GM12892 (cell line): ENCODE measurements at regions not wholly inside any gene's neighbourhood (a gene's known extent, or its start where the extent isn't known, plus 50 kb on each side); places are given as distances from the start of the nearest gene placed in this dataset.
"Not testable (repeated sequence)": the region's sequence is repeated elsewhere in the genome, so short reads cannot be mapped to it uniquely, and the experiment has no call there.

Experiments
- DNase-seq: peaks from one replicate; pipeline ENCODE4 v3.0.0; 2011; ENCODE audit not compliant: insufficient read length
- FAIRE-seq: peaks from 2 replicates; lab custom pipeline; 2011; peaks lifted over from hg19 to GRCh38; lab: Jason Lieb, UNC
- POLR2A ChIP-seq: IDR thresholded peaks from 2 replicates; pipeline ENCODE4 v1.6.1; 2011; ENCODE audit warnings: low read depth, low read length, control low read depth
- POLR2AphosphoS5 ChIP-seq: IDR thresholded peaks from 2 replicates; pipeline ENCODE4 v1.6.1; 2011; ENCODE audit warnings: low read depth, low read length, control low read depth
- TAF1 ChIP-seq: IDR thresholded peaks from 2 replicates; pipeline ENCODE4 v1.6.1; 2011; ENCODE audit warnings: low read depth, mild to moderate bottlenecking, control low read depth, low read length, borderline replicate concordance

GRCh38 chr12:126443977-126444376 is 1378.7 kb downstream of the AACS start:
- no peak for FAIRE-seq
- TF ChIP-seq POLR2A (no peak), POLR2AphosphoS5 (no peak), TAF1 (no peak)

DNA sequence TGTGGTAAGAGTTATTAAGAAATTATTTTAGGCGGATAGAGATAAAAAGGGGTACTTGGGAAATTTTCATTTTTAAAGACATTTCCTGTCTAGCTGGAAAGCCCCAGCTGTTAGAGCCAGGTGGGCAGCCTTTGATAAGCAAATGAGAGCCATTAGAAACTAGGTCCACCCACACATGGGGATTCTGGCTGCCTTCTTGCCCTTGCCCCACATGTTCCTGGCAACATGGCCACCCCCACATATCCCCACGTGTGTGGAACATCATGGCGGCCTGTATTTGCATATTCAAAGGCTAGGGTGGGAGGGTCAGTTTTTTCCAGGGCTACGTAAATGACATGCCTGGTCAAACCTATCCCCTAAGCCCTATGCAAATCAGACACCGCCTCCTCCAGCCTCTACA is 1382.1 kb downstream of the AACS start:
- no peak for FAIRE-seq
- DNase-seq: no peak
- TF ChIP-seq POLR2AphosphoS5: no peak
- TF ChIP-seq TAF1: no peak
- no peak for TF ChIP-seq POLR2A

More at GRCh38 chr12:126443977-126444376, 1378.7 kb downstream of the AACS start:
- no peak for DNase-seq

GRCh38 chr12:126451809-126452208 is 1386.6 kb downstream of the AACS start:
- DNase-seq (no peak), FAIRE-seq (no peak)
- no peak for TF ChIP-seq TAF1
- no peak for TF ChIP-seq POLR2A
- TF ChIP-seq POLR2AphosphoS5: no peak

DNA sequence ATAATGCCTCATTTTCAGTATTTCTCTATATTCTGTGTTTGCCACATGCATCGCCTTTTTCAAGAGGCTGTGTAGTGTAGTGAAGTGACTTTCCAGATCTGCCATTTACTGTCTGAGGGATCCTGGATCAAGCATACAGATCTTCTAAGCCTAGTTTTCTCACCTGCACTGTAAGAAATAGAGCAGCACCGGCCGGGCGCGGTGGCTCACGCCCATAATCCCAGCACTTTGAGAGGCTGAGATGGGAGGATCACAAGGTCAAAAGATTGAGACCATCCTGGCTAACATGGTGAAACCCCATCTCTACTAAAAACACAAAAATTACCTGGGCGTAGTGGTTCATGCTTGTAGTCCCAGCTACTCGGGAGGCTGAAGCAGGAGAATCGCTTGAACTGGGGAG is 1387.5 kb downstream of the AACS start:
- not testable (repeated sequence) for FAIRE-seq, DNase-seq

- no peak for FAIRE-seq
- TF ChIP-seq TAF1 (no peak), POLR2A (no peak), POLR2AphosphoS5 (no peak)
- no peak for DNase-seq
Observed at GRCh38 chr12:126454581-126454980, 1389.3 kb downstream of the AACS start.

DNA sequence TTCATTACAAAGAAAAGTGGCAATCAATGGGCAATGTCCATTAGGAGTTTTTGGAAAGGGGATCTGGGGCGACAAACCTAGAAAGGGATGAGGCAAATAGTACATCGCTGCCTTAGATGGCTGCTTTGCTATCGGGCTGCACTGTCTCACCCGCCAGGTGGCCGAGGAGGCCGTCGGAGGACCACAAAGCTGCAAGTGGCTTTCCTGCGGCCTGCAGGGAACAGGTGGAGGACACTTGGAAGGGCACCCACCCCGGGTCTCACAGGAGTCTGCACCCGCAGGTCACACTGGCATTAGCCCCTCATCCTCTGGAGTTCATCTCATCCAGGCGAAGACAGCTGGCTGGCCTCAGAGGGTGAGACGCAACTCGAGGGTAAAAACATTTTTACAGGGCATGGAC is 1392.5 kb downstream of the AACS start:
- FAIRE-seq (no peak), DNase-seq (no peak)
- TF ChIP-seq POLR2A (no peak), POLR2AphosphoS5 (no peak), TAF1 (no peak)

- DNase-seq (no peak), FAIRE-seq (no peak)
- TF ChIP-seq POLR2A (no peak), TAF1 (no peak), POLR2AphosphoS5 (no peak)
Observed at GRCh38 chr12:126464153-126464552, 1398.9 kb downstream of the AACS start.

- no peak for DNase-seq
- TF ChIP-seq TAF1: no peak
- no peak for TF ChIP-seq POLR2AphosphoS5
- TF ChIP-seq POLR2A: no peak
- FAIRE-seq: no peak
Observed at GRCh38 chr12:126469211-126469610, 1404.0 kb downstream of the AACS start.

DNA sequence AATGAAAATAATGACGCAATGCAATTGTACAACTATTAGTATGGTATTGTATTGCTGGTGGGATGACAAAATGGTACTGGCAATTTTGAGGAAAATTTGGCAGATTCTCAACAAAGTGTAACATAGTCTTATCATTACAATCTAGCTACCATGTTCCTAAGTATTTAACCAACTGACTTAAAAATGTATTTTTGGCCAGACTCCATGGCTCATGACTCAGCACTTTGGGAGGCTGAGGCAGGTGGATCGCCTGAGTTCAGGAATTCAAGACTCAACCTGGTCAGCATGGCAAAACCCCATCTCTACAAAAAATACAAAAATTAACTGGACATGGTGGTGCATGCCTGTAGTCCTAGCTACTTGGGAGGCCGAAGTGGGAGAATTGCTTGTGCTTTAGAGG is 1409.5 kb downstream of the AACS start:
- no peak for DNase-seq
- no peak for FAIRE-seq
- TF ChIP-seq TAF1 (no peak), POLR2AphosphoS5 (no peak), POLR2A (no peak)

DNA sequence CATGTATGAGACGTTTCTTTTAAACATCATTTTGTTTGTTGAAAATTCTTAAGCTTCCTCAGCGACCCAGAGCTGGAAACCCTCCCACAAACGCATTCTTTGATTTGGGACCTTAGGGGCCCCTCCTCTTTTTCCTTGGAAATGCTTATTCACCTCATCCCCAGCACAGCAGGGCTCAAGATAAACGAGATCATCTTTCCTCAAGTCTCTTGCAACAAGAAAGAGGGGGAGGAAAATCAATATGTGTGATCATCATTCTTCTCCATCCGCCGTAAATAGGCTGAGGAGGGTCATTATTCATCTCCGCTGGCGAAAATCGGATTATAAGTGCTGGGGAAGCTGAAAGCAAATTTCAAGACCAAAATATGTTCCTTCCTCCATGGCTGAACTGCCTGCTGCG is 1415.2 kb downstream of the AACS start:
- FAIRE-seq (no peak), DNase-seq (no peak)
- TF ChIP-seq TAF1 (no peak), POLR2AphosphoS5 (no peak), POLR2A (no peak)

- TF ChIP-seq POLR2A (no peak), TAF1 (no peak), POLR2AphosphoS5 (no peak)
- DNase-seq (no peak), FAIRE-seq (no peak)
Observed at GRCh38 chr12:126481688-126482087, 1416.5 kb downstream of the AACS start.

DNA sequence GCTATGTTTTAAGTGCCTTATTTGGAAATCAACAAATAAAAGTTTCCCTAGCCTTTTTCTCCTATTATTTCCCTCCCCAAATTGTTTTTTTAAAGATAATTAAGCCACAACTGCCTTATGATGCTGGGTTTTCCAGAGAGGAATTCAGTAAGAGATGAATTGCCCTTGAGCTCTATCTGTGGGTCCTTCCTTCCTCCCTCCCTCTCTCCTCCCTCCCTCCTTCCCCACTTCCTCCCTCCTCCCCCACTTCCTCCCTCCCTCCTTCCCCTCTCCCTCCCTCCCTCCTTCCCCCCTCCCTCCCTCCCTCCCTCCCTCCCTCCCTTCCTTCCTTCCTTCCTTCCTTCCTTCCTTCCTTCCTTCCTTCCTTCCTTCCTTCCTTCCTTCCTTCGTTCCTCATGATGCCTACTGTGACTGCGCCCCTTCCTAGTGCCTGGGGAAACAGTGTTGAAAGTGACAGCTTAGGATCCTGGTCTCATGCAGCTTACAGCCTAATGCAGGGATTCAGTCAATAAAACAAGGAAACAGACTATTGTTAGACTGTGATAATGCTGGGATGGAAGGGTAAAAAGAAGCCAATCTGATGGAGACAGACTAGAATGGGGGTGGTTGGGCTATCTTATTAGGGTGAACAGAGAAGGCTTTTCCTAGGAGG is 1417.1 kb downstream of the AACS start:
- no peak for DNase-seq
- TF ChIP-seq POLR2AphosphoS5: no peak
- no peak for TF ChIP-seq TAF1
- no peak for TF ChIP-seq POLR2A
- FAIRE-seq: no peak
